Epithelial cell of esophagus (primary cell): ENCODE measurements at regions not wholly inside any gene's neighbourhood (a gene's known extent, or its start where the extent isn't known, plus 50 kb on each side); places are given as distances from the start of the nearest gene placed in this dataset.
A peak's percentile ranks its signal among the peaks of the same experiment; 100 is the strongest.

ENCODE experiments used
- DNase-seq: peaks from one replicate; pipeline ENCODE4 v3.0.0; 2010; ENCODE audit warnings: low read depth
- H3K4me3 ChIP-seq: 2 replicates; pipeline ENCODE4 v1.5.1; 2011; ENCODE audit warnings: mild to moderate bottlenecking, low read length, control low read depth
- TF ChIP-seq, protein P1 (sequence below): IDR thresholded peaks from 2 replicates; pipeline ENCODE4 v1.5.1; 2011; ENCODE audit warnings: low read depth, mild to moderate bottlenecking, low read length, control low read depth, inconsistent platforms; ENCODE audit not compliant: insufficient read depth; ENCODE audit errors: missing control alignments

DNA sequence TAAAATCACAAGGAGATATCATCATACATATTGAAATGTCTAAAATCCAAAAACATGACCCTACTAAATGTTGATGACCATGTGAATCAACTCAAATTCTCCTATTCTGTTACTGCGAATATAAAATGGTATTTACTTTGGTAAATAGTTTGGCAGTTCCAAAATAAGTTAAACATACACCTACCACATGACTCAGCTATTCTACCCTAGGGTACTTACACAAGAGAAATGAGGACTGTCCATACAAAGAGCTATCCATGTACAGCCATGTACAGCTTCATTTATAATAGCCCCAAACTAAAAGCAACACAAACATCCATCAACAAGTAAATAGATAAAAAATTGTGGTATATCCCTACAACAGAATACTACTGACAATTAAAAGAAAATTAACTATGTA lies 346.1 kb upstream of the TENM4 start:
- TF ChIP-seq, protein P1, sequence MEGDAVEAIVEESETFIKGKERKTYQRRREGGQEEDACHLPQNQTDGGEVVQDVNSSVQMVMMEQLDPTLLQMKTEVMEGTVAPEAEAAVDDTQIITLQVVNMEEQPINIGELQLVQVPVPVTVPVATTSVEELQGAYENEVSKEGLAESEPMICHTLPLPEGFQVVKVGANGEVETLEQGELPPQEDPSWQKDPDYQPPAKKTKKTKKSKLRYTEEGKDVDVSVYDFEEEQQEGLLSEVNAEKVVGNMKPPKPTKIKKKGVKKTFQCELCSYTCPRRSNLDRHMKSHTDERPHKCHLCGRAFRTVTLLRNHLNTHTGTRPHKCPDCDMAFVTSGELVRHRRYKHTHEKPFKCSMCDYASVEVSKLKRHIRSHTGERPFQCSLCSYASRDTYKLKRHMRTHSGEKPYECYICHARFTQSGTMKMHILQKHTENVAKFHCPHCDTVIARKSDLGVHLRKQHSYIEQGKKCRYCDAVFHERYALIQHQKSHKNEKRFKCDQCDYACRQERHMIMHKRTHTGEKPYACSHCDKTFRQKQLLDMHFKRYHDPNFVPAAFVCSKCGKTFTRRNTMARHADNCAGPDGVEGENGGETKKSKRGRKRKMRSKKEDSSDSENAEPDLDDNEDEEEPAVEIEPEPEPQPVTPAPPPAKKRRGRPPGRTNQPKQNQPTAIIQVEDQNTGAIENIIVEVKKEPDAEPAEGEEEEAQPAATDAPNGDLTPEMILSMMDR, result no peak
- H3K4me3 ChIP-seq, result no peak overlapping the region
- DNase-seq, result peak; percentile 13

GRCh38 chr11:79783833-79784232 lies 343.0 kb upstream of the TENM4 start:
- DNase-seq, result no peak
- TF ChIP-seq, protein P1, result no peak
- H3K4me3 ChIP-seq, result no peak overlapping the region

- peak; percentile 18 for DNase-seq
- no peak overlapping the region for H3K4me3 ChIP-seq
- TF ChIP-seq, protein P1, result no peak
These were observed 327.5 kb upstream of the TENM4 start for GRCh38 chr11:79768343-79768742.

DNA sequence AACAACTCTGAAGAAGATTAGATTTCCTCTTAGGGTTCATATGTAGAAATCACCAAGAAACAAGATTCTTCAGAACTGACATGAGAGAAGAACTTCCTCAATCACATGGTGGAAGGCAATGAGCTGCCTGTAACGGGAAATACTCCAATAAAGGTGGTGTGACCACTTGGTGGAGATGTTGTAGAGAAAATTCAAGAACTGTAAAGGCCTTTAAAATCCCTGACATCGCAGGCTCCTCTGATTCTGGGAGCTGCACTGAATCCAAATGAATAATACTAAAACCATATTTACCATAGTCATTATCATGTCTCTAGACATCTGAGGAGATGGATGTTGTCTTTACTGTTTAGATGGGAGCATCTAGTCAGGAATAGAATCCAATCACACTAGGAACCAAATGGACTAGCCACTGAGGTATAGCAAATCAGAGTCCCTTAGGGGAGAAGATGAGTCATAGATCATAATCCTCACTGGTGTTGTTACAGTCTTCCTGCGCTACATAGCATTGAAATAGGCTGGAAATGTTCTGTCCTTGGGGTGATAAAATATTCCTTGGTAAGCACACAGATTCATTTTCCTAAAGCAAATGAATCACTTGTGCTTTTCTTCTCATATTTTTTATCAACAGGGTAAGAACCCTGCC lies 321.6 kb upstream of the TENM4 start:
- H3K4me3 ChIP-seq, result no peak overlapping the region
- TF ChIP-seq, protein P1, result peak; percentile 26
- DNase-seq, result peak; percentile 42

DNA sequence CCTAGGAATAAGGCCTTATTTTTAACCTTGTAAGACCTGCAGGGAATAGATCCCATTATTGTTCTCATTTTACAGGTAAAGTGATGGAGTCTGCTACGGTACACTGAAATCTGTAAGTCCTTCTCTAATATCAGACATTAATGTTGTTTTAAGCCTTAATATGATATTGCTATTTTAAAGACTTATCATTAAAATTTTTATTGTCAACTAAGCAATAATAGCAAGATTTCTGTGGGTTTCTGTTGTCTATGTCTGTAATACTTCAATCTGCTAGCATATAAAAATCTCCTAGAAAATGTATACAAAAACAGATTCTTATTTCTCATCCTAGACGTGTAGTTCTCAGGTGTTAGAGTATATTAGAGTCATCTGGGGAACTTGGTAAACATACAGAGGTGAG lies 317.5 kb upstream of the TENM4 start:
- no peak overlapping the region for H3K4me3 ChIP-seq
- TF ChIP-seq, protein P1, result no peak
- DNase-seq, result no peak

- TF ChIP-seq, protein P1, result no peak
- DNase-seq, result no peak
These were observed 306.6 kb upstream of the TENM4 start for GRCh38 chr11:79747406-79747805.

GRCh38 chr11:79744941-79745340 lies 304.1 kb upstream of the TENM4 start:
- TF ChIP-seq, protein P1, result no peak
- H3K4me3 ChIP-seq, result no peak overlapping the region
- peak; percentile 47 for DNase-seq

More at GRCh38 chr11:79747406-79747805, 306.6 kb upstream of the TENM4 start:
- H3K4me3 ChIP-seq, result no peak overlapping the region
